Mesenchymal stem cell (in vitro differentiated cells and primary cell): ENCODE measurements at regions not wholly inside any gene's neighbourhood (a gene's known extent, or its start where the extent isn't known, plus 50 kb on each side); places are given as distances from the start of the nearest gene placed in this dataset.

Experiments
- DNase-seq: peaks from one replicate; pipeline ENCODE4 v3.0.0-alpha.2; 2013
- H2AFZ ChIP-seq: one replicate; pipeline ENCODE4 v1.6.1; 2013; ENCODE audit warnings: low read depth, mild to moderate bottlenecking, control low read depth, inconsistent platforms, low read length, moderate library complexity
- H2AK5ac ChIP-seq: 2 replicates; pipeline ENCODE4 v1.6.1; 2013; ENCODE audit warnings: low read length, moderate library complexity, mild to moderate bottlenecking, inconsistent platforms; ENCODE audit not compliant: severe bottlenecking
- H2BK120ac ChIP-seq: one replicate; pipeline ENCODE4 v1.6.1; 2013; ENCODE audit warnings: low read depth, mild to moderate bottlenecking, inconsistent platforms, low read length, moderate library complexity
- H2BK12ac ChIP-seq, 2 experiments: one replicate each; pipeline ENCODE4 v1.6.1; 2013; ENCODE audit warnings: inconsistent platforms in 2 of 2, low read length in 2 of 2, mild to moderate bottlenecking in 2 of 2, moderate library complexity in 2 of 2, control low read depth in 1 of 2
- H2BK15ac ChIP-seq: one replicate; pipeline ENCODE4 v1.6.1; 2013; ENCODE audit warnings: mild to moderate bottlenecking, low read depth, inconsistent platforms; ENCODE audit not compliant: poor library complexity, severe bottlenecking
- H2BK5ac ChIP-seq: 2 replicates; pipeline ENCODE4 v1.6.1; 2013; ENCODE audit warnings: low read depth, mild to moderate bottlenecking, low read length, control low read depth, inconsistent platforms; ENCODE audit not compliant: poor library complexity, severe bottlenecking
- H3K14ac ChIP-seq, 2 experiments: one replicate each; pipeline ENCODE4 v1.6.1; 2013; ENCODE audit warnings: inconsistent platforms in 2 of 2, low read length in 2 of 2, control low read depth in 1 of 2, mild to moderate bottlenecking in 1 of 2, moderate library complexity in 1 of 2
- H3K18ac ChIP-seq, 2 experiments: one replicate each; pipeline ENCODE4 v1.6.1; 2013; ENCODE audit warnings: inconsistent platforms in 2 of 2, low read length in 2 of 2, control low read depth in 1 of 2, low read depth in 1 of 2, mild to moderate bottlenecking in 1 of 2
- H3K23ac ChIP-seq, 2 experiments: one replicate each; pipeline ENCODE4 v1.6.1; 2013; ENCODE audit warnings: inconsistent platforms in 2 of 2, low read length in 2 of 2, mild to moderate bottlenecking in 2 of 2, moderate library complexity in 2 of 2, control low read depth in 1 of 2
- H3K27ac ChIP-seq: 2 replicates; pipeline ENCODE4 v1.5.1; 2013; ENCODE audit warnings: mild to moderate bottlenecking, moderate library complexity, low read length, control low read depth, inconsistent platforms; ENCODE audit not compliant: poor library complexity, severe bottlenecking
- H3K27me3 ChIP-seq, 2 experiments: 2 replicates each; pipeline versions ENCODE4 v1.6.1 to v1.7.0; 2013; ENCODE audit warnings: low read length in 2 of 2, mild to moderate bottlenecking in 2 of 2, moderate library complexity in 2 of 2, control low read depth in 1 of 2, inconsistent platforms in 1 of 2; ENCODE audit not compliant: control insufficient read depth in 1 of 2, insufficient read depth in 1 of 2
- H3K36me3 ChIP-seq, 2 experiments: 2 replicates each; pipeline versions ENCODE4 v1.6.1 to v1.7.0; 2013; ENCODE audit warnings: low read length in 2 of 2, control low read depth in 1 of 2, inconsistent platforms in 1 of 2, low read depth in 1 of 2, mild to moderate bottlenecking in 1 of 2; ENCODE audit not compliant: insufficient read depth in 2 of 2, control insufficient read depth in 1 of 2
- H3K4ac ChIP-seq, 2 experiments: one replicate each; pipeline ENCODE4 v1.6.1; 2013; ENCODE audit warnings: inconsistent platforms in 2 of 2, low read length in 2 of 2, mild to moderate bottlenecking in 2 of 2, moderate library complexity in 2 of 2, control low read depth in 1 of 2, low read depth in 1 of 2
- H3K4me1 ChIP-seq: 2 replicates; pipeline ENCODE4 v1.6.1; 2013; ENCODE audit warnings: low read depth, low read length, control low read depth; ENCODE audit not compliant: control insufficient read depth, insufficient read depth
- H3K4me2 ChIP-seq: 2 replicates; pipeline ENCODE4 v1.6.1; 2013; ENCODE audit warnings: low read length, mild to moderate bottlenecking, inconsistent platforms; ENCODE audit not compliant: poor library complexity, severe bottlenecking
- H3K4me3 ChIP-seq, 2 experiments: 2 replicates each; pipeline versions ENCODE4 v1.5.1 to v1.7.0; 2013; ENCODE audit warnings: low read length in 2 of 2, mild to moderate bottlenecking in 2 of 2, control low read depth in 1 of 2, low read depth in 1 of 2; ENCODE audit not compliant: insufficient read depth in 1 of 2
- H3K79me1 ChIP-seq: replicated peaks from 2 replicates; pipeline ENCODE4 v1.6.1; 2013; ENCODE audit warnings: mild to moderate bottlenecking, control low read depth, low read length, inconsistent platforms; ENCODE audit not compliant: poor library complexity, severe bottlenecking
- H3K9ac ChIP-seq: 2 replicates; pipeline ENCODE4 v1.7.0; 2013; ENCODE audit warnings: mild to moderate bottlenecking, low read length, moderate library complexity
- H3K9me3 ChIP-seq: 2 replicates; pipeline ENCODE4 v1.7.0; 2013; ENCODE audit warnings: mild to moderate bottlenecking, low read length; ENCODE audit not compliant: control insufficient read depth
- H4K8ac ChIP-seq: one replicate; pipeline ENCODE4 v1.6.1; 2013; ENCODE audit warnings: inconsistent platforms, mild to moderate bottlenecking, low read length, moderate library complexity
- H4K91ac ChIP-seq: one replicate; pipeline ENCODE4 v1.6.1; 2013; ENCODE audit warnings: mild to moderate bottlenecking, low read length, inconsistent platforms
- WGBS: methylation state at CpG from one replicate; pipeline ENCODE4 v1.1.7; 2013; ENCODE audit warnings: mixed read lengths; 5-methylcytosine and 5-hydroxymethylcytosine counted together

GRCh38 chr16:51391798-51392511 lies 240.9 kb upstream of the SALL1 start:
- Histone ChIP-seq H4K91ac (peak overlapping the region; percentile 92), H2BK15ac (peak overlapping the region; percentile 92), H2AK5ac (no peak overlapping the region), H3K27ac (no peak overlapping the region), H3K4me3 (no peak overlapping the region), H3K4ac (peak overlapping the region; percentile 75 to 91), H4K8ac (peak overlapping the region; percentile 72), H3K4me2 (no peak overlapping the region), H2AFZ (peak overlapping the region; percentile 83), H3K14ac (peak overlapping the region in 1 of 2 experiments; percentile 9), H3K4me1 (peaks cover 10% of the 10 kb centered on the region), H3K18ac (peak overlapping the region; percentile 85 to 89), H2BK5ac (no peak overlapping the region), H3K79me1 (no peaks in the 10 kb centered on the region), H3K23ac (peak overlapping the region in 1 of 2 experiments; percentile 9), H3K27me3 (no peaks in the 10 kb centered on the region), H3K36me3 (no peaks in the 10 kb centered on the region), H3K9me3 (peaks cover 11% of the 10 kb centered on the region), H2BK12ac (peak overlapping the region; percentile 66 to 97), H3K9ac (peak overlapping the region; percentile 63), H2BK120ac (peak overlapping the region; percentile 92)
- WGBS: 30% methylated on average over 19 of the region's 19 CpGs
- DNase-seq: no peak

- Histone ChIP-seq H3K18ac (no peak overlapping the region), H4K91ac (no peak overlapping the region), H4K8ac (no peak overlapping the region), H3K4me1 (peaks cover 10% of the 10 kb centered on the region), H2AK5ac (no peak overlapping the region), H3K4ac (no peak overlapping the region), H3K36me3 (no peaks in the 10 kb centered on the region), H3K14ac (no peak overlapping the region), H2AFZ (no peak overlapping the region), H2BK15ac (no peak overlapping the region), H3K4me3 (no peak overlapping the region), H3K79me1 (no peaks in the 10 kb centered on the region), H3K9ac (no peak overlapping the region), H3K9me3 (peaks cover 11% of the 10 kb centered on the region), H3K23ac (no peak overlapping the region), H3K27ac (no peak overlapping the region), H3K4me2 (no peak overlapping the region), H2BK5ac (no peak overlapping the region), H2BK120ac (no peak overlapping the region), H2BK12ac (no peak overlapping the region), H3K27me3 (no peaks in the 10 kb centered on the region)
- no peak for DNase-seq
- 56% methylated on average over 3 of the region's 3 CpGs for WGBS
Observed at GRCh38 chr16:51390877-51391276, 239.8 kb upstream of the SALL1 start.

GRCh38 chr16:51389881-51390280 lies 238.8 kb upstream of the SALL1 start:
- peaks cover 10% of the 10 kb centered on the region for H3K4me1 ChIP-seq
- no peak for DNase-seq
- no peak overlapping the region for H3K18ac ChIP-seq
- no peak overlapping the region for H2BK5ac ChIP-seq
- H3K36me3 ChIP-seq: no peaks in the 10 kb centered on the region
- no peak overlapping the region for H3K23ac ChIP-seq
- H3K4ac ChIP-seq: no peak overlapping the region
- H2BK120ac ChIP-seq: no peak overlapping the region
- no peaks in the 10 kb centered on the region for H3K79me1 ChIP-seq
- no peak overlapping the region for H2AK5ac ChIP-seq
- no peak overlapping the region for H3K4me3 ChIP-seq
- no peak overlapping the region for H2BK12ac ChIP-seq
- H3K9ac ChIP-seq: no peak overlapping the region
- WGBS: no CpG with 5 or more reads among the region's 1 CpG
- no peak overlapping the region for H2AFZ ChIP-seq
- H2BK15ac ChIP-seq: no peak overlapping the region
- H4K91ac ChIP-seq: no peak overlapping the region
- no peak overlapping the region for H3K27ac ChIP-seq
- no peaks in the 10 kb centered on the region for H3K27me3 ChIP-seq
- no peak overlapping the region for H3K14ac ChIP-seq
- H3K9me3 ChIP-seq: peaks cover 11% of the 10 kb centered on the region
- no peak overlapping the region for H3K4me2 ChIP-seq
- H4K8ac ChIP-seq: no peak overlapping the region

- no peak overlapping the region for H2AFZ ChIP-seq
- no peak overlapping the region for H3K4ac ChIP-seq
- DNase-seq: no peak
- no peak overlapping the region for H4K8ac ChIP-seq
- H3K79me1 ChIP-seq: no peaks in the 10 kb centered on the region
- 77% methylated on average over 6 of the region's 6 CpGs for WGBS
- peaks cover 10% of the 10 kb centered on the region for H3K4me1 ChIP-seq
- H3K4me2 ChIP-seq: no peak overlapping the region
- no peak overlapping the region for H2BK12ac ChIP-seq
- no peak overlapping the region for H2BK120ac ChIP-seq
- H3K36me3 ChIP-seq: no peaks in the 10 kb centered on the region
- no peak overlapping the region for H3K18ac ChIP-seq
- no peak overlapping the region for H3K4me3 ChIP-seq
- no peak overlapping the region for H2BK5ac ChIP-seq
- no peak overlapping the region for H3K23ac ChIP-seq
- peaks cover 11% of the 10 kb centered on the region for H3K9me3 ChIP-seq
- H3K27me3 ChIP-seq: no peaks in the 10 kb centered on the region
- H2AK5ac ChIP-seq: no peak overlapping the region
- H3K27ac ChIP-seq: no peak overlapping the region
- H3K14ac ChIP-seq: peak overlapping the region in 1 of 2 experiments; percentile 64
- no peak overlapping the region for H4K91ac ChIP-seq
- H2BK15ac ChIP-seq: no peak overlapping the region
- H3K9ac ChIP-seq: no peak overlapping the region
Observed at GRCh38 chr16:51388516-51388951, 237.5 kb upstream of the SALL1 start.
